Muscle layer of duodenum (tissue), 2 donors: ENCODE measurements at regions not wholly inside any gene's neighbourhood (a gene's known extent, or its start where the extent isn't known, plus 50 kb on each side); places are given as distances from the start of the nearest gene placed in this dataset.

Experiments used
- H3K27ac ChIP-seq: one replicate; pipeline ENCODE4 v1.7.0; 2013; ENCODE audit warnings: mild to moderate bottlenecking, low read length
- H3K27me3 ChIP-seq: one replicate; pipeline ENCODE4 v1.7.0; 2013; ENCODE audit warnings: low read depth, mild to moderate bottlenecking, control low read depth, low read length
- H3K36me3 ChIP-seq, 2 donors: one replicate each; pipeline ENCODE4 v1.7.0; 2013; ENCODE audit warnings: low read length in 2 of 2, control low read depth in 1 of 2, mild to moderate bottlenecking in 1 of 2; ENCODE audit not compliant: insufficient read depth in 2 of 2, control insufficient read depth in 1 of 2
- H3K4me1 ChIP-seq, 2 donors: one replicate each; pipeline ENCODE4 v1.7.0; 2013; ENCODE audit warnings: low read length in 2 of 2, mild to moderate bottlenecking in 2 of 2, control low read depth in 1 of 2, moderate library complexity in 1 of 2; ENCODE audit not compliant: insufficient read depth in 2 of 2, control insufficient read depth in 1 of 2
- H3K4me3 ChIP-seq, 2 donors: one replicate each; pipeline ENCODE4 v1.7.0; 2013; ENCODE audit warnings: low read length in 2 of 2, low read depth in 1 of 2, mild to moderate bottlenecking in 1 of 2
- H3K9me3 ChIP-seq, 2 donors: one replicate each; pipeline ENCODE4 v1.7.0; 2013; ENCODE audit warnings: low read length in 2 of 2, control low read depth in 1 of 2, mild to moderate bottlenecking in 1 of 2; ENCODE audit not compliant: control insufficient read depth in 1 of 2
- donor health status: healthy.

DNA sequence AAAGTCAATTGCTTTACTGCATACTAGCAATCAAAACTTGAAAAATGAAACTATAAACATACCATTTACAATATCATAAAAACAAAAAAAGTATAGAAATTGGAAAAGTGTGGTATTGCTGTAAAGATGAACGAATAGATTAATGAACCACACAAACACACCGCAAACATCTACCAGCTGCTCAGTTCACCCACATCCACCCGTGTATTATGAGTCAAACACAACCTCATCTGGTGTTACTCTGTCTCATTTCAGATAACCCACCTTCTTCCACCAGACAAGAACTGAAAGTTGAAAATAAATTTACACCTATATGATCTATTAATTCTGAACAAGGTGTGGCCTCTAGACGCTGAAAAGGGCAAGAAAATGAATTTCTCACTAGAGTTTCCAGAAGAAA, 53.3 kb downstream of the BLID start:
- H3K36me3 ChIP-seq: peaks cover 0 to 10% of the 10 kb centered on the region in 2 donors
- H3K27me3 ChIP-seq: no peaks in the 10 kb centered on the region
- H3K4me1 ChIP-seq: no peaks in the 10 kb centered on the region
- H3K27ac ChIP-seq: no peak overlapping the region
- no peak overlapping the region for H3K4me3 ChIP-seq
- peaks cover 0 to 11% of the 10 kb centered on the region in 2 donors for H3K9me3 ChIP-seq

DNA sequence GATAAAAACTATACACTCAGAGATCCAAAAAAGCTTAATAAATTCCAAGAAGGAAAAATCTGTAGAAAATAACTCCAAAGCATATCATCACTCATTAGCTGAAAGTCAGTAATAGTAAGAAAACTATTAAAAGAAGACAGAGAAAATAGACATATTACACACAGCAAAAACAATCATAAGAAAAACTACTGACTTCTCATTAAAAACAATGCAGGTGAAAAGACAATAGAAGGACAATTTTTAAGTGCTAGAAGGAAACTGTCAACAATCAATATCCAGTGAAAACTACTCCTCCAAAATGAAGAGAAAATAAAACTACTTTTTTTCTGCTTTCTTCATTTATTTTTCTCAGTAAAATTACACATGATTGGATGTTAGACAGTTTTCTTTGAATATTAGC, 56.5 kb downstream of the BLID start:
- Histone ChIP-seq H3K27ac (no peak overlapping the region), H3K9me3 (peaks cover 0 to 11% of the 10 kb centered on the region in 2 donors), H3K4me3 (no peak overlapping the region), H3K27me3 (no peaks in the 10 kb centered on the region), H3K36me3 (peaks cover 0 to 6% of the 10 kb centered on the region in 2 donors), H3K4me1 (no peaks in the 10 kb centered on the region)

DNA sequence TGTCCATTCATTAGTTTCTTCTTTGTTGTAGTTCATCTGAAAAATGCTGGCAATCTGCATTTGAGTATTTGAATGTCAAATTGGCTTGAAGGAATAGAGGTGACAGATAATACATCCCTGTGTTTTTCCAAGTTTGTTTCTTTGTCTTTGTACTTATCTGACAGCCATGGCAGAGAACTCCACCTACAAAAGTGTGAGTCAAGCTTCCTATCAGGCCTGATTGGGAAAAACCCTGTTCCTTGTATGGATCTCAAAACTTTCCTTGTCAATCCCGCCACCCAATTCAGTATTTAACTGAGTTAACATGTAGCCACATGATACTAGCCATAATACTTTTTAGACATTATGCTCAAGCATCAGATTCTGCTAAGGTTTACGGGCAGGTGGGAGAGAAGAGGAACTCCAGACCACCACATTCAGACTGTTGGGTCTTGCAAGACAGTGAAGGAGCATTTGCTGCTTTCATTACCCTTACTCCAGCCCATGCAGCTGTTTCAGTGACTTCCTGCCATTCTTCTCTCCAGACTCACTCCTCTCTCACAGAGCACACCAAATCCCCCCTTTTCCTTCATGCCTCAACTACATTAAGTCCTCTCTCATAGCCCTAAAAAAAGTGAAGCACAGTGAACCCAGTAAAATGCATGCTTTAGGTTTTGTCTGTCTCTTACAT, 65.9 kb downstream of the BLID start:
- H3K27me3 ChIP-seq: no peaks in the 10 kb centered on the region
- no peaks in the 10 kb centered on the region for H3K4me1 ChIP-seq
- H3K4me3 ChIP-seq: no peak overlapping the region
- peaks cover 0 to 4% of the 10 kb centered on the region in 2 donors for H3K9me3 ChIP-seq
- H3K36me3 ChIP-seq: no peaks in the 10 kb centered on the region
- H3K27ac ChIP-seq: no peak overlapping the region

DNA sequence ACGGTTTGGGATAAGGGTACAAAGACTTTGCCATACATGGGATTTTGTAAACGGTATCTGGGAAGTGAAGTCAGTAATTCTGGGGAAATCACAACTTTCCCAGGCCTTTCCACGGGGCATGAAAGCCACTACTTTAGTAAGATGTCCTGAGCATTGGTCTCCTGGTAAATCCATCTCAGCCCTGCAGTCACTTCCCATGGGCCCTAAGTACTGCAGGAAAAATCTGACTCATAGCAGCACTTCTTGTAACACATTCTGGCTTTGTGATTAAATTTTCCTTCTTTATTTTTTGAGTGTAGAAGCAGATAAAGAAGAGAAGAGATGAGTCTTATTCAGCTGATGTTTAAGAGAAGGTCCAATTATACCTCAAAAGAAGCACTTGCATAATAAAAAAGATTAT, 67.6 kb downstream of the BLID start:
- H3K27ac ChIP-seq: no peak overlapping the region

DNA sequence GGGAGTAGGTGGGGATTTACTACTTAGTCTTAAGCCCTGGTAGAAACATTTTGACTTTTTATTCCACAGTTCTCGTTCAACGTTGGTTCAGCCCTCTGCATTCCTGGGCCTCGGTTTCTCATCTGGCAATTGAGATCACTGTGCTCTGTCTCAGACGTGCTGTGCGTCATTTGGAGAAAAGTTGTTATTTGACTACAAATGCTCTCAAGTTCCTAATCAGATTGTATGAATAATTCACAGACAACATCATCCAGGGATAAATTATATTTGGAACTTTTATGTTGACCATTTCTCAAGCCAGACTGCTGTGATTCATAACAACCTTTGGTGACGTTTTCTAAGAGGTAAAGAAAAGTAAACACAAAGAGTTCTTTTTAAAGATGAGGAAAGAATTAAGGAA, 69.2 kb downstream of the BLID start:
- no peaks in the 10 kb centered on the region for H3K36me3 ChIP-seq
- H3K9me3 ChIP-seq: no peaks in the 10 kb centered on the region
- no peaks in the 10 kb centered on the region for H3K27me3 ChIP-seq
- no peak overlapping the region for H3K4me3 ChIP-seq
- no peaks in the 10 kb centered on the region for H3K4me1 ChIP-seq
- no peak overlapping the region for H3K27ac ChIP-seq

More for the DNA sequence above, 67.6 kb downstream of the BLID start:
- Histone ChIP-seq H3K4me3 (no peak overlapping the region), H3K36me3 (no peaks in the 10 kb centered on the region), H3K9me3 (peaks cover 0 to 4% of the 10 kb centered on the region in 2 donors), H3K4me1 (no peaks in the 10 kb centered on the region), H3K27me3 (no peaks in the 10 kb centered on the region)

DNA sequence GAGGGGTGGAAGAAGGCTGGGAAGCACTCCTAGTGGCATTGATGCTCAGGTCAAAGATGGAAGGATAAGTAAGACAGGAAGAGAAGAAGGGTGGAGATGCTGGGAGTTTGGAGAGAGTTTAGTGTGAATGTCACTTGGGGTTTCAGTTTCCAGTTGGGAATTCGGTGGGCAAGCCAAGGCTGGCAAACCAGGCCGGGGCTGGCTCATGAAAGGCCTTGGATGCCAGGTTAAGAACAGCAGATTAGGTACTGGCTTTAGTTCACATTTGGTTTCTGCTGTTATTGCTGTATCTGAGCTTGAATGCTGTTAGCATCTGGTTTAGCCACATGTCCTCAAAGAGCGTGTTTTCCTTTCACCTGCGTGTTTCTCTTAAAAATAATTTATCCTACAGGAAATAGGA, 69.6 kb downstream of the BLID start:
- H3K9me3 ChIP-seq: no peaks in the 10 kb centered on the region
- no peaks in the 10 kb centered on the region for H3K36me3 ChIP-seq
- H3K27me3 ChIP-seq: no peaks in the 10 kb centered on the region
- no peaks in the 10 kb centered on the region for H3K4me1 ChIP-seq
- H3K4me3 ChIP-seq: no peak overlapping the region
- H3K27ac ChIP-seq: no peak overlapping the region

DNA sequence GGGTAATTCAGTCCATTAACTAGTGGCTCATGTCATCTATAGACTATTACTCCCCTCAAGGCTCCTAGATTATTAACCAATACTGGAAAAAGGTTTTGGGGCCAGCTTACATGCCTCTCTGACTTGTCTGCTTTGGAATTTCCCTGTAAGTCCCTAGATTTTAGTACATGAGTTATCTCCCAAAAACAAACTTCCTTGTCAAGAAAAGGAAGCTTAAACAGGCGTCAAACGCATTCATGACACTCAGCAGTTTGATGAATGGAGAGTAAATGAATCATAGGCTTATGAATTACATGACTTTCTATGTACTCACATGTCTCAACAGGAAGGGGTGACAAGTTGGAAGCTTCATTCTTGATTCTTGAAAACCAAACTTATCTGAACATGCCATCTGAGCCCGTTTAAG, 70.8 kb downstream of the BLID start:
- no peak overlapping the region for H3K27ac ChIP-seq
- H3K27me3 ChIP-seq: no peaks in the 10 kb centered on the region
- no peak overlapping the region for H3K4me3 ChIP-seq
- H3K9me3 ChIP-seq: no peaks in the 10 kb centered on the region
- no peaks in the 10 kb centered on the region for H3K36me3 ChIP-seq
- no peaks in the 10 kb centered on the region for H3K4me1 ChIP-seq

DNA sequence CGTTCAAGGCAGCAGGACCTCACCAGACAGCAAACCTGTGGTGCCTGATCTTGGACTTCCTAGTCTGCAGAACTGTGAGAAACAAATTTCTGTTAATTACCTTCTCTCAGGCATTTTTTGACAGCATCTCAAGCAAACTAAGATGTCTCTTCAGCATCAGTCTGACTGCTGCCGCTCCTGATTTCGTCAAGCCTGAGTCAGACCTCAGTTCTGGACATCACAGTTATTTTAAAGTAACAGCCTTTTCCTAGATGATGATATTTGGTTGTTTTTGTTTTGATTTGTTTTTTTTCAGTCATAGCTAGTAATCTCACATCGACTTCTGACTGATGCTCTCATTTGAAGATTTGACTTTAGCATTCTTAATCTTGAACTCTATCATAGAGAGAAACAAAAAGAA, 71.9 kb downstream of the BLID start:
- Histone ChIP-seq H3K4me1 (no peaks in the 10 kb centered on the region), H3K9me3 (no peaks in the 10 kb centered on the region), H3K27me3 (no peaks in the 10 kb centered on the region), H3K36me3 (no peaks in the 10 kb centered on the region), H3K27ac (no peak overlapping the region), H3K4me3 (no peak overlapping the region)

DNA sequence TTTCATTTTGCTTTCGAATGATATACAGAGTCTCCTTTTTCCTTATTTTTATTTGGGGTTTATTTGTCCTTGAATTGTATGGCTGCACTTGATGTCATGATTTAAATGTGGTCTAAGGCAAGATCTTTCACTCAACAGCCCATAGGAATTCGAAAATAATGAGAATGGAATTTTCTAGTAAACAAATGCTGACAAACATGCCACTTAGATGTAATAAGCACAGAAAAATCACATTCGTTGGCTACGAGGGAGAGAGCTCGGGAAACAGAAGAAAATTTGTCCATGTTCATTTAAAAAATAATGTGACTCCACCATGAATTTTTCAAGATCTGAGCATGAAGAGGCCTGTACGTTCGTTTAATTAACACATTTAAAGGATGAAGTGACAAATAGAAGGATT, 73.0 kb downstream of the BLID start:
- Histone ChIP-seq H3K4me3 (no peak overlapping the region), H3K27ac (no peak overlapping the region), H3K4me1 (no peaks in the 10 kb centered on the region), H3K36me3 (no peaks in the 10 kb centered on the region), H3K27me3 (no peaks in the 10 kb centered on the region), H3K9me3 (no peaks in the 10 kb centered on the region)

DNA sequence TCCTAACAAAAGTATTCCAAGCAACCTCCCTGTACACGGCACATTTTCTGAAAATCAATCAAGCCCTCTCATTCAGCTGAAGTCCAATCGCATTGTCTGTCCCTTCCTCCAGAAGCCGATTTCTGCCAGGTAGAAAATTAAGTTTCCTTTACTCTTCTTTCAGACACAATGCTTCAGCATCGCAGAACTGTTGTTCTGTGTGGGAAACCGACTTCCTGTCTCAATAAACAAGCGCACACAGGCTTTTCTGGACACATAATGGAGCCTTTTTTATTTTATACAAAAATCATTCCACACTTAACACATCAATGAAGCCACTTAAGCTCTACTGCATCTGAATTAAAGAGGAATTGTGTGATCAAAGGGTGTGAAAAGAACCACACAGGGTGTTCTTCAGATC, 75.6 kb downstream of the BLID start:
- no peaks in the 10 kb centered on the region for H3K9me3 ChIP-seq
- H3K27ac ChIP-seq: no peak overlapping the region
- no peaks in the 10 kb centered on the region for H3K36me3 ChIP-seq
- no peak overlapping the region for H3K4me3 ChIP-seq
- H3K27me3 ChIP-seq: no peaks in the 10 kb centered on the region
- no peaks in the 10 kb centered on the region for H3K4me1 ChIP-seq

DNA sequence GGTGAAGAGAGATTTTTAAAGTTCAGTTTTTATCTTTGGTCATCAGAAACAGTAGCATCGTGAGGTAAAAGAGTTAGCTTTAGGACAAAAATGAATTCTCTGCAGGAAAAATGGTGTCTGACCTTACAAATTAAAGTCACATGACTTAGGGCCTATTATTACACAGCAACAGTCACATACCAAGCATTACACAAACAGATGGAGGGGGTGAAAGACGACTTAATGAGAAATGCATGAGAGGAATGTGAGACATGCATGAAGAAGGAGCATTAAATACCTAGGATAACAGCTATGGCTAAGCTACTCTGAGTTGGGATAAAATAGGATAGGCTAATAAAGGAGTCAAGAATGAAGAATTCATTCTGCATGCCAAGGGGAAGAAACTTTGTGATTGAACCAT, 77.5 kb downstream of the BLID start:
- H3K27ac ChIP-seq: no peak overlapping the region
- H3K9me3 ChIP-seq: no peaks in the 10 kb centered on the region
- no peaks in the 10 kb centered on the region for H3K4me1 ChIP-seq
- H3K4me3 ChIP-seq: no peak overlapping the region
- H3K36me3 ChIP-seq: no peaks in the 10 kb centered on the region
- no peaks in the 10 kb centered on the region for H3K27me3 ChIP-seq

DNA sequence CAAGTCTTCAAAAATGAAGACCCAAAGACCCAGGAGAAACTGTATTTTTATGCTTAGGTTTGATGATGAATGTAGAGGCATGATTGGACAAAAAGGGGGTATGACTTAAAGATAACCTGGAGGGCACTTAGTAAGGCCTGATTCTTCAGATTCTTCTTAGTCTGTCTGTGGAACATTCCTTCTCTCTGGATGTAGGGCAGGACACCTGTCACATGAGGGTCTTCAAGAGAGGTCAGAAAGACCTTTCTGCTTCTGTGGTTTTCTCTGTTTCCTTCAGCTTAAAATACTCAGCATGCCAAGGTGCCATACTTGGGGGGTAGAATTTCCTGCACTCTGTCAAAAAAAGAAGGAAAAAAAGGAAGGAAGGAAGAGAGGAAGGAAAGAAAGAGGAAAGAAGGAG, 78.1 kb downstream of the BLID start:
- no peaks in the 10 kb centered on the region for H3K36me3 ChIP-seq
- no peaks in the 10 kb centered on the region for H3K4me1 ChIP-seq
- no peak overlapping the region for H3K4me3 ChIP-seq
- H3K9me3 ChIP-seq: no peaks in the 10 kb centered on the region
- H3K27me3 ChIP-seq: no peaks in the 10 kb centered on the region
- no peak overlapping the region for H3K27ac ChIP-seq
